ENCODE measurements at regions not wholly inside any gene's neighbourhood (a gene's known extent, or its start where the extent isn't known, plus 50 kb on each side); places are given as distances from the start of the nearest gene placed in this dataset.

- no peaks in the 10 kb centered on the region for H4K20me1 ChIP-seq (ENCODE audit: low read depth)
- Mint-ChIP-seq H3K4me3 (no peak overlapping the region), H3K36me3 (no peaks in the 10 kb centered on the region), H3K9me3 (peaks cover 2% of the 10 kb centered on the region), H3K27me3 (ENCODE audit: insufficient read depth, low read depth) (no peaks in the 10 kb centered on the region), H3K4me1 (no peaks in the 10 kb centered on the region), H3K27ac (no peak overlapping the region)
- no peaks in the 10 kb centered on the region for H3K27me3 ChIP-seq
- no peak overlapping the region for H3K4me3 ChIP-seq
- H2AFZ ChIP-seq (replicated peaks): no peak overlapping the region
- no peak for DNase-seq (ENCODE audit: low spot score)
- no peak overlapping the region for H3K9ac ChIP-seq
- no peak for TF ChIP-seq CTCF (IDR thresholded peaks at IDR 0.05)
- no peak for TF ChIP-seq EZH2 (IDR thresholded peaks at IDR 0.05)
- TF ChIP-seq EZH2phosphoT487 (IDR thresholded peaks at IDR 0.05): no peak
- no peaks in the 10 kb centered on the region for H3K79me2 ChIP-seq (ENCODE audit: low read depth)
- no peak overlapping the region for H3K27ac ChIP-seq
- H3F3A ChIP-seq (ENCODE audit: low read depth): no peaks in the 10 kb centered on the region
- H3K9me3 ChIP-seq (ENCODE audit: low read depth): no peaks in the 10 kb centered on the region
- H3K4me1 ChIP-seq: no peaks in the 10 kb centered on the region
- H3K4me2 ChIP-seq: no peak overlapping the region
- no peaks in the 10 kb centered on the region for H3K36me3 ChIP-seq
Measured at GRCh38 chr1:41997153-41997552, 78.4 kb upstream of the HIVEP3 start.

GRCh38 chr1:41995441-41996130 is 76.9 kb upstream of the HIVEP3 start:
- Histone ChIP-seq H3K27me3 (no peaks in the 10 kb centered on the region), H4K20me1 (ENCODE audit: low read depth) (no peaks in the 10 kb centered on the region), H3K9ac (no peak overlapping the region), H3K9me3 (ENCODE audit: low read depth) (no peaks in the 10 kb centered on the region), H3K79me2 (ENCODE audit: low read depth) (no peaks in the 10 kb centered on the region), H3K4me3 (no peak overlapping the region), H3F3A (ENCODE audit: low read depth) (no peaks in the 10 kb centered on the region), H3K36me3 (no peaks in the 10 kb centered on the region), H2AFZ (replicated peaks) (no peak overlapping the region), H3K27ac (no peak overlapping the region), H3K4me1 (no peaks in the 10 kb centered on the region), H3K4me2 (no peak overlapping the region)
- no peak for DNase-seq (ENCODE audit: low spot score)
- Mint-ChIP-seq H3K27me3 (ENCODE audit: insufficient read depth, low read depth) (no peaks in the 10 kb centered on the region), H3K4me3 (no peak overlapping the region), H3K9me3 (peaks cover 2% of the 10 kb centered on the region), H3K4me1 (no peaks in the 10 kb centered on the region), H3K36me3 (no peaks in the 10 kb centered on the region), H3K27ac (no peak overlapping the region)
- TF ChIP-seq CTCF (IDR thresholded peaks at IDR 0.05) (no peak), EZH2 (IDR thresholded peaks at IDR 0.05) (no peak), EZH2phosphoT487 (IDR thresholded peaks at IDR 0.05) (no peak)

- Histone ChIP-seq H3K79me2 (ENCODE audit: low read depth) (no peaks in the 10 kb centered on the region), H3K9ac (no peak overlapping the region), H2AFZ (replicated peaks) (no peak overlapping the region), H3K36me3 (no peaks in the 10 kb centered on the region), H3K9me3 (ENCODE audit: low read depth) (no peaks in the 10 kb centered on the region), H4K20me1 (ENCODE audit: low read depth) (no peaks in the 10 kb centered on the region), H3K27me3 (no peaks in the 10 kb centered on the region), H3K27ac (no peak overlapping the region), H3K4me2 (no peak overlapping the region), H3K4me1 (no peaks in the 10 kb centered on the region), H3K4me3 (no peak overlapping the region), H3F3A (ENCODE audit: low read depth) (no peaks in the 10 kb centered on the region)
- DNase-seq (ENCODE audit: low spot score): no peak
- Mint-ChIP-seq H3K4me1 (no peaks in the 10 kb centered on the region), H3K9me3 (peaks cover 2% of the 10 kb centered on the region), H3K36me3 (no peaks in the 10 kb centered on the region), H3K4me3 (no peak overlapping the region), H3K27me3 (ENCODE audit: insufficient read depth, low read depth) (no peaks in the 10 kb centered on the region), H3K27ac (no peak overlapping the region)
- TF ChIP-seq EZH2phosphoT487 (IDR thresholded peaks at IDR 0.05): no peak
- TF ChIP-seq CTCF (IDR thresholded peaks at IDR 0.05): no peak
- no peak for TF ChIP-seq EZH2 (IDR thresholded peaks at IDR 0.05)
Measured at GRCh38 chr1:41994195-41994894, 75.6 kb upstream of the HIVEP3 start.

Data from neural progenitor cell (in vitro differentiated cells).